Midbrain (tissue), 1 donor: ENCODE measurements at regions not wholly inside any gene's neighbourhood (a gene's known extent, or its start where the extent isn't known, plus 50 kb on each side); places are given as distances from the start of the nearest gene placed in this dataset.

Experiments
- DNase-seq: peaks from one replicate; lab custom pipeline; 2025; lab: John Stamatoyannopoulos, UW

GRCh38 chr1:69436151-69436550 is 131.6 kb upstream of the LRRC7 start:
- no peak for DNase-seq

- DNase-seq, result no peak
Observed at GRCh38 chr1:69438056-69438795, 129.5 kb upstream of the LRRC7 start.

- DNase-seq, result no peak
Observed at GRCh38 chr1:69441496-69441895, 126.2 kb upstream of the LRRC7 start.

GRCh38 chr1:69451196-69451595 is 116.5 kb upstream of the LRRC7 start:
- DNase-seq, result no peak

- no peak for DNase-seq
Observed at GRCh38 chr1:69455718-69456117, 112.0 kb upstream of the LRRC7 start.

- DNase-seq, result no peak
Observed at GRCh38 chr1:69459244-69459643, 108.5 kb upstream of the LRRC7 start.

GRCh38 chr1:69475021-69475420 is 92.7 kb upstream of the LRRC7 start:
- DNase-seq, result no peak

GRCh38 chr1:69479734-69480133 is 88.0 kb upstream of the LRRC7 start:
- DNase-seq, result no peak

GRCh38 chr1:69483246-69483645 is 84.5 kb upstream of the LRRC7 start:
- no peak for DNase-seq

GRCh38 chr1:69485616-69486015 is 82.1 kb upstream of the LRRC7 start:
- DNase-seq, result no peak

GRCh38 chr1:69491416-69491815 is 76.3 kb upstream of the LRRC7 start:
- no peak for DNase-seq

GRCh38 chr1:69492286-69492685 is 75.4 kb upstream of the LRRC7 start:
- DNase-seq, result no peak

GRCh38 chr1:69494221-69494620 is 73.5 kb upstream of the LRRC7 start:
- DNase-seq, result no peak

GRCh38 chr1:69497441-69498221 is 70.1 kb upstream of the LRRC7 start:
- no peak for DNase-seq

GRCh38 chr1:69498711-69499110 is 69.0 kb upstream of the LRRC7 start:
- DNase-seq, result no peak

GRCh38 chr1:69499203-69499803 is 68.4 kb upstream of the LRRC7 start:
- no peak for DNase-seq

GRCh38 chr1:69502991-69503390 is 64.7 kb upstream of the LRRC7 start:
- DNase-seq, result no peak

GRCh38 chr1:69504730-69505252 is 62.9 kb upstream of the LRRC7 start:
- no peak for DNase-seq

GRCh38 chr1:69506311-69506710 is 61.4 kb upstream of the LRRC7 start:
- DNase-seq, result no peak

- no peak for DNase-seq
Observed at GRCh38 chr1:69506721-69507120, 61.0 kb upstream of the LRRC7 start.

- no peak for DNase-seq
Observed at GRCh38 chr1:69510026-69510425, 57.7 kb upstream of the LRRC7 start.

- DNase-seq, result no peak
Observed at GRCh38 chr1:69511426-69512192, 56.1 kb upstream of the LRRC7 start.
